Fibroblast of the aortic adventitia (primary cell): ENCODE measurements at regions not wholly inside any gene's neighbourhood (a gene's known extent, or its start where the extent isn't known, plus 50 kb on each side); places are given as distances from the start of the nearest gene placed in this dataset.
"Not testable (repeated sequence)": the region's sequence is repeated elsewhere in the genome, so short reads cannot be mapped to it uniquely, and the experiment has no call there.

Experiments used
- DNase-seq: peaks from one replicate; pipeline ENCODE4 v3.0.0-alpha.2; 2010; ENCODE audit warnings: low read depth
- H3K4me3 ChIP-seq: 2 replicates; pipeline ENCODE4 v1.5.1; 2011; ENCODE audit warnings: low read depth, mild to moderate bottlenecking, control low read depth, low read length, moderate library complexity
- TF ChIP-seq, protein P1 (sequence below): IDR thresholded peaks from 2 replicates; pipeline ENCODE4 v1.5.1; 2011; ENCODE audit warnings: mild to moderate bottlenecking, low read length, control low read depth, inconsistent platforms; ENCODE audit not compliant: insufficient read depth

DNA sequence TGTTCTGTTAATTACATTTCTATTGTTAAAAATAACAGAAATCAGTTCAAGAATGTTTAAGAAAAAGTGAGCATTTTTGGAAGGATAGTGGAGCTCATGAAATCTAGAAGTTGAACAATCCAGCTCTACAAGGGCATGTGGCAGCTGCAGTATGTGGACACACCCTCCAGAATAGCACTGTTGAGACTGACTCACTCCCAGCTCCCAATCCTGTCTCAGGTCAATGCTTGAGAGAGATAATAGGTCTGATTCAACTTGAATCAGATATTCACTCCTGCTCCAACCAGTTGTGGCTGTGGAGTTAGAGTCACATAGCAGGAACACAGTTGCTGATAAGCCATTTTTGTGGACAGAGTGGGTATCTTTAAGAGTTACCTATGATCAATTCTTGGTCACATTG lies 113.0 kb upstream of the NTF3 start:
- peak; percentile 54 for DNase-seq
- TF ChIP-seq, protein P1, sequence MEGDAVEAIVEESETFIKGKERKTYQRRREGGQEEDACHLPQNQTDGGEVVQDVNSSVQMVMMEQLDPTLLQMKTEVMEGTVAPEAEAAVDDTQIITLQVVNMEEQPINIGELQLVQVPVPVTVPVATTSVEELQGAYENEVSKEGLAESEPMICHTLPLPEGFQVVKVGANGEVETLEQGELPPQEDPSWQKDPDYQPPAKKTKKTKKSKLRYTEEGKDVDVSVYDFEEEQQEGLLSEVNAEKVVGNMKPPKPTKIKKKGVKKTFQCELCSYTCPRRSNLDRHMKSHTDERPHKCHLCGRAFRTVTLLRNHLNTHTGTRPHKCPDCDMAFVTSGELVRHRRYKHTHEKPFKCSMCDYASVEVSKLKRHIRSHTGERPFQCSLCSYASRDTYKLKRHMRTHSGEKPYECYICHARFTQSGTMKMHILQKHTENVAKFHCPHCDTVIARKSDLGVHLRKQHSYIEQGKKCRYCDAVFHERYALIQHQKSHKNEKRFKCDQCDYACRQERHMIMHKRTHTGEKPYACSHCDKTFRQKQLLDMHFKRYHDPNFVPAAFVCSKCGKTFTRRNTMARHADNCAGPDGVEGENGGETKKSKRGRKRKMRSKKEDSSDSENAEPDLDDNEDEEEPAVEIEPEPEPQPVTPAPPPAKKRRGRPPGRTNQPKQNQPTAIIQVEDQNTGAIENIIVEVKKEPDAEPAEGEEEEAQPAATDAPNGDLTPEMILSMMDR, result no peak
- no peak overlapping the region for H3K4me3 ChIP-seq

DNA sequence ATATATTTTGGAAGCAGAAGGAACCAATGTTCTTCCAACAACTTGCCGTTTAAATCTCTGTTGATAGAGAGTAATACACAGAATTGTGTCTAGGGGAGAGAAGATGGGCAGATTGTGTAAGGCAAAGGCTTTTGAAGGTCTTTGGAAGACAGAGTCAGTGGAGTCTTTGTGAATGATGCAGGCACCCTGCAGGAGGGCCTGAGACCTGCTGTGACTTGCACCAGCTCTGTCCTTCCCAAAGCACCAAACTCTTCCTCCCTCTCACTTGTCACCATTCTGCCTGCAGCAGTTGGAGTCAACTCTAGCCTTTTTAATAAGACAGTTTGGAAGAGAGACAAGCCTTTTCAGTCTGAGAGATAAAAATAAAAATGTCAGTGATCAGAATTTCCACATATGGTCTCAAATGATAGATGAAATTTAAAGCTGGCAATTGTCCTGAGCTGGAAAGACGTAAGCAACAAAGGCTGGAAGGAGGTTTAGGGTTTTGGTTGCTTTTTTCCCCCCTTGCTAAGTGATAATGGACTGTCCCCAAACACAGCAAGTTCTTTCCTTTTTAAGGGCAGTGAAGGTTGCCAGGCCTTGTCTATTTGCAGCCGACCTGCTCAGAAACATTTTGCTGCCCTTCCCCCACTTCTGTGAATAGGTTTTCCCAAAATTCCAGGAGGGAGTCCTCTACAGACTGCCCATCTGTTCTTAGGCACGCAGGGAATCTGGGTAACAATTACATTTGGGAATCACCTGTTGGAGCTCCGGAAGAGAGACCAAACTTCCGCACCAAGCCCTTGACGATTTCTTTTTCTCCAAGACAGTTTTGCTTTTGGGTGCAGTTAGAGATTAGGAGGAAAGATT lies 103.0 kb upstream of the NTF3 start:
- TF ChIP-seq, protein P1, result no peak
- H3K4me3 ChIP-seq, result no peak overlapping the region
- no peak for DNase-seq

DNA sequence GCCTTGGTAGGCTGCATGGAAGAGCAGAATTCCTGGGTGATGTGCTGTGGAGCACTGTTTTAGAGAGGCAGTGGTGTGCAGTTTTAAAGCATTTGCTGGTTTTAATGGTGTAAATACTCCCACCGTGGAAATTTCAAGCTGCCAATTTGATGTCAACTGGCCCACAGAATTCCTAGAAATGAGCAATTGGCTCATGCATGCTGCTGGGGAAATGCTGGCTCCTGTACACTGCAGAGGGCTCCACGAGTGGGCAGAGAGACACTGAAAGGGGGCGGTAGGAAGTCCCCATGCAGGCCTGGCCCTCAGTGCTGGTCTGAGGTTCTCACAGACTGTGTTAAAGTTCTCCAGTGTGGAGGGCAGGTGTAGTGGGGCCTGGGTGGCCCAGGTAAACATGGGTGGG lies 99.4 kb upstream of the NTF3 start:
- TF ChIP-seq, protein P1, result no peak
- no peak overlapping the region for H3K4me3 ChIP-seq
- no peak for DNase-seq

DNA sequence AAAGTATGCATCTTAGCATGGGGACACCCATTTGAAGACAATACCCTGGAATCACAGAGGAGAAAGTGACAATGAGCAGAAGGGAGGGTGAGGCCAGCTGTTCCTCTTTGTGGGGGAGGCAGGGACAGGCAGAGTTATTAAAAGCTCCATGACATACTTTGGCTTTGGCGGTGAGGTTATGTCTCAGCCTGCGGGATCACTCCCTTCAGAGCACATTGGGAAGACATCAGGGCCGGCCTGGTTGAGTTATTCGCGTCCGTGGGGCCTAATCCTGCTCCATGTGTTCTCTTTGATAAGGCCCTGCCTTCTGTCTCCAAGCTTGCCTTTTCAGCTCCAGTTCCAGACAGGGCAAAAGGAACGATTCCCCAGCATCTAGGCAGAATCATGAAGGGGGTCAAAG lies 98.8 kb upstream of the NTF3 start:
- H3K4me3 ChIP-seq, result no peak overlapping the region
- TF ChIP-seq, protein P1, result no peak
- no peak for DNase-seq

DNA sequence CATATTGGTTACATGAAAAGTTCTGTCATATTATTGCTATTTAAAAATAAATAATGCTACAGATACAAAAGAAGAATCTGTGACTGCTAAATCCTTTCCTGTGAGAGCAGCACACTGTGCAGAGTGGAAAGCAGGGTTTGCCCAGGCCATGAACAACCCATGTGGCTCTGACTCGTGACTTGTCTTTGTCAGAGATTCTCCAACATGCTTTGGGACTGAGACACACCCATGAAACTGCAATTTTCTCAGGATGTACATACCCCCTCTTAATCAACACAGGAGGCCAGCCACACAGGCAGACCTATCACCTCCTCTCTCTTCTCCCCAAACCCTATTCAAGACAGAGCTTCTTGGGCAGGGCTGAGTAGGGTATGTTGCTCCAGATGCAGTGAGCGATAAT lies 96.8 kb upstream of the NTF3 start:
- no peak for DNase-seq
- no peak overlapping the region for H3K4me3 ChIP-seq
- TF ChIP-seq, protein P1, result no peak

DNA sequence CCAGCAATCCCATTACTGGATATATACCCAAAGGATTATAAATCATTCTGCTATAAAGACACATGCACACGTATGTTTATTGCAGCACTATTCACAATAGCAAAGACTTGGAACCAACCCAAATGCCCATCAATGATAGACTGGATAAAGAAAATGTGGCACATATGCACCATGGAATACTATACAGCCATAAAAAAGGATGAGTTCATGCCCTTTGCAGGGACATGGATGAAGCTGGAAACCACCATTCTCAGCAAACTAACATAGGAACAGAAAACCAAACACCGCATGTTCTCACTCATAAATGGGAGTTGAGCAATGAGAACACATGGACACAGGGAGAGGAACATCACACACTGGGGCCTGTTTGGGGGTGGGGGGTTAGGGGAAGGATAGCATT lies 90.8 kb upstream of the NTF3 start:
- not testable (repeated sequence) for DNase-seq, H3K4me3 ChIP-seq

DNA sequence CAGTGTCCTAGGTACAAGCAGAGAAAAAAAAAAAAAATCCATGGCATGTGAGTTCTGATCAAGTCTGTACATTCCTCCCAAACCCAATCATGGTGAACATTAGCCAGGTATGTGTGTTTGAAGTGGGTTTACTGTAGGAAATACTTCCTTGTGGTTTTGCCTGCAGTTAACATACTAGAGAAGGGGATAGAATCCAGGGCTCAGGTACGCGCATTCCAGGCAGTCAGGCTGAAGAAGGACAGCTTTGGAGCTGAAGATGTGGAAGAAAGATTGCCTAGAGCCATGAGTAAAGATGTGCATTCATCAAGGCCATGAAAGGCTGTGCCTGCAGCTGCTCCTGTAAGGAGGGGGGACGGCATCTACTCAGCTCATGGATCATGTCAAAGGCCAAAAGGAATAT lies 88.2 kb upstream of the NTF3 start:
- DNase-seq, result no peak
- no peak overlapping the region for H3K4me3 ChIP-seq
- TF ChIP-seq, protein P1, result no peak
